ENCODE measurements at regions not wholly inside any gene's neighbourhood (a gene's known extent, or its start where the extent isn't known, plus 50 kb on each side); places are given as distances from the start of the nearest gene placed in this dataset.

- TF ChIP-seq HDAC2 (IDR thresholded peaks at IDR 0.05; ENCODE audit: borderline replicate concordance in 1 of 2, low read depth in 2 of 2, low read length in 2 of 2) = no peak
Measured at GRCh38 chrX:139079789-139080188, 368.3 kb upstream of the FGF13 start (continued).
